B cell (primary cell): ENCODE measurements at regions not wholly inside any gene's neighbourhood (a gene's known extent, or its start where the extent isn't known, plus 50 kb on each side); places are given as distances from the start of the nearest gene placed in this dataset.

Experiments
- ATAC-seq: fragments of 200-7000 bp; cut with Tn5 transposase; one replicate; pipeline ENCODE4 v1.10.0; 2021; ENCODE audit warnings: low read depth, mild to moderate bottlenecking, moderate number of reproducible peaks, moderate library complexity
- CTCF ChIA-PET: fragments of 350-600 bp; sonication (Branson Sonifier 250); formaldehyde crosslinking; loops from one replicate; lab custom pipeline; 2021; ENCODE audit warnings: antibody characterized with exemption, inconsistent platforms; lab: Charles Lee
- POLR2A ChIA-PET: fragments of 350-600 bp; sonication (Branson Sonifier 250); formaldehyde crosslinking; loops from one replicate; lab custom pipeline; 2021; ENCODE audit warnings: antibody characterized with exemption; lab: Charles Lee
- DNase-seq: peaks from one replicate; pipeline ENCODE4 v3.0.0; 2013
- H2AFZ ChIP-seq: 2 replicates; pipeline ENCODE4 v1.6.1; 2012; ENCODE audit warnings: mild to moderate bottlenecking, low read depth, low read length; ENCODE audit not compliant: insufficient read depth, poor library complexity, severe bottlenecking
- H3K27ac ChIP-seq, 2 donors: 1 replicate in 1 of 2; 2 replicates in 1 of 2; pipeline ENCODE4 v1.5.1; 2012 to 2013; ENCODE audit warnings: low read length in 2 of 2, mild to moderate bottlenecking in 2 of 2, moderate library complexity in 1 of 2
- H3K27me3 ChIP-seq, 4 experiments: fragments of 200-600 bp in 1 of 4; sonication (generic) in 1 of 4; replicated peaks in 1 of 4; 1 replicate in 2 of 4; 2 replicates in 2 of 4; pipeline versions ENCODE4 v1.6.1 to v1.7.0; 2013 to 2016; ENCODE audit warnings: low read length in 3 of 4, mild to moderate bottlenecking in 2 of 4, mixed read lengths in 1 of 4, moderate library complexity in 1 of 4; ENCODE audit not compliant: insufficient read depth in 4 of 4, control insufficient read depth in 3 of 4; ENCODE audit errors: control extremely low read depth in 1 of 4
- H3K36me3 ChIP-seq, 2 experiments: replicated peaks in 1 of 2; 1 replicate in 1 of 2; 2 replicates in 1 of 2; pipeline versions ENCODE4 v1.6.1 to v1.7.1; 2013; ENCODE audit warnings: low read length in 1 of 2; ENCODE audit not compliant: insufficient read depth in 2 of 2, control insufficient read depth in 1 of 2; ENCODE audit errors: control extremely low read depth in 1 of 2, extremely low read depth in 1 of 2
- H3K4me1 ChIP-seq, 2 donors: fragments of 200-600 bp in 1 of 2; sonication (generic) in 1 of 2; 1 replicate in 1 of 2; 2 replicates in 1 of 2; pipeline versions ENCODE4 v1.5.1 to v1.6.1; 2013 to 2017; ENCODE audit warnings: low read length in 2 of 2; ENCODE audit not compliant: control insufficient read depth in 2 of 2, insufficient read depth in 2 of 2
- H3K4me2 ChIP-seq: replicated peaks from 2 replicates; pipeline ENCODE3; 2012; ENCODE audit warnings: mild to moderate bottlenecking, low read depth, low read length; ENCODE audit not compliant: poor library complexity, severe bottlenecking
- H3K4me3 ChIP-seq, 5 experiments: fragments of 200-600 bp in 1 of 5; sonication (generic) in 1 of 5; 1 replicate in 3 of 5; 2 replicates in 2 of 5; pipeline versions ENCODE4 v1.5.1 to v1.7.0; 2011 to 2016; ENCODE audit warnings: low read length in 4 of 5, mild to moderate bottlenecking in 4 of 5, low read depth in 2 of 5, control low read depth in 1 of 5, moderate library complexity in 1 of 5; ENCODE audit not compliant: insufficient read depth in 1 of 5; ENCODE audit errors: control extremely low read depth in 1 of 5, extremely low read depth in 1 of 5
- H3K79me2 ChIP-seq: fragments of 200-600 bp; sonication (generic); one replicate; pipeline ENCODE4 v1.6.0; 2016; ENCODE audit warnings: low read length; ENCODE audit not compliant: control insufficient read depth, insufficient read depth
- H3K9ac ChIP-seq: fragments of 200-600 bp; sonication (generic); 2 replicates; pipeline ENCODE4 v1.6.1; 2017; ENCODE audit warnings: mild to moderate bottlenecking, low read length, moderate library complexity
- H3K9me3 ChIP-seq, 3 donors: one replicate each; pipeline versions ENCODE4 v1.6.1 to v1.7.1; 2013; ENCODE audit warnings: low read length in 2 of 3; ENCODE audit not compliant: control insufficient read depth in 2 of 3, insufficient read depth in 1 of 3; ENCODE audit errors: control extremely low read depth in 1 of 3
- H4K20me1 ChIP-seq: 2 replicates; pipeline ENCODE4 v1.6.0; 2012; ENCODE audit warnings: mild to moderate bottlenecking, low read length; ENCODE audit not compliant: insufficient read depth, control insufficient read depth, poor library complexity, severe bottlenecking
- H3K27ac Mint-ChIP-seq: one replicate; pipeline ENCODE4 v1.8.0; 2021; ENCODE audit warnings: mixed read lengths
- H3K27me3 Mint-ChIP-seq: one replicate; pipeline ENCODE4 v1.8.0; 2021; ENCODE audit warnings: mixed read lengths
- H3K4me1 Mint-ChIP-seq: one replicate; pipeline ENCODE4 v1.8.0; 2021; ENCODE audit warnings: mixed read lengths
- H3K4me3 Mint-ChIP-seq: one replicate; pipeline ENCODE4 v1.8.0; 2021; ENCODE audit warnings: mixed read lengths
- H3K9me3 Mint-ChIP-seq: one replicate; pipeline ENCODE4 v1.8.0; 2022; ENCODE audit warnings: mixed read lengths; ENCODE audit not compliant: insufficient read depth
- CTCF ChIP-seq: fragments of 200-600 bp; IDR thresholded peaks from one replicate; pipeline ENCODE4 v1.8.0; 2022; ENCODE audit warnings: antibody characterized with exemption, mild to moderate bottlenecking
- EZH2 ChIP-seq: IDR thresholded peaks from 2 replicates; pipeline ENCODE4 v1.6.1; 2012; ENCODE audit warnings: borderline replicate concordance, low read depth, mild to moderate bottlenecking, moderate library complexity, low read length; ENCODE audit not compliant: insufficient read depth, poor library complexity, severe bottlenecking
- WGBS: methylation state at CpG from one replicate; pipeline ENCODE4 v1.1.5; 2013; ENCODE audit warnings: missing lambda C conversion rate; ENCODE audit not compliant: insufficient coverage; 5-methylcytosine and 5-hydroxymethylcytosine counted together
- intact Hi-C: fragments of 100-400 bp; cut with micrococcal nuclease; formaldehyde crosslinking; loops from one replicate; pipeline ENCODE4 v1.10.0; 2022

GRCh38 chr6:14863902-14864850, 381.7 kb upstream of the JARID2 start:
- intact Hi-C loops: no loop called here
- H3K27me3 Mint-ChIP-seq: no peaks in the 10 kb centered on the region
- H3K9me3 Mint-ChIP-seq: no peaks in the 10 kb centered on the region
- peak overlapping the region; percentile 46 for H3K27ac Mint-ChIP-seq
- DNase-seq (no peak), ATAC-seq (no peak)
- 93% methylated on average over 12 of the region's 14 CpGs for WGBS
- Histone ChIP-seq H3K27ac (no peak overlapping the region), H2AFZ (no peak overlapping the region), H3K27me3 (no peaks in the 10 kb centered on the region), H3K4me2 (no peak overlapping the region), H3K79me2 (no peaks in the 10 kb centered on the region), H3K9ac (no peak overlapping the region), H3K9me3 (no peaks in the 10 kb centered on the region), H3K4me3 (no peak overlapping the region), H4K20me1 (no peaks in the 10 kb centered on the region), H3K36me3 (no peaks in the 10 kb centered on the region), H3K4me1 (peaks cover 13 to 15% of the 10 kb centered on the region in 2 donors)
- TF ChIP-seq EZH2 (no peak), CTCF (no peak)
- no peak overlapping the region for H3K4me3 Mint-ChIP-seq
- POLR2A ChIA-PET: no interaction called here
- CTCF ChIA-PET: no interaction called here
- H3K4me1 Mint-ChIP-seq: peaks cover 26% of the 10 kb centered on the region

- H3K27me3 Mint-ChIP-seq: no peaks in the 10 kb centered on the region
- Histone ChIP-seq H2AFZ (peak overlapping the region; percentile 52), H3K79me2 (no peaks in the 10 kb centered on the region), H3K9ac (peak overlapping the region; percentile 20), H3K4me2 (peak overlapping the region; percentile 60), H3K4me1 (peaks cover 13 to 15% of the 10 kb centered on the region in 2 donors), H3K36me3 (no peaks in the 10 kb centered on the region), H3K4me3 (peak overlapping the region in 1 of 5 experiments; percentile 11), H4K20me1 (no peaks in the 10 kb centered on the region), H3K27me3 (no peaks in the 10 kb centered on the region), H3K27ac (peak overlapping the region; percentile 67 to 76), H3K9me3 (no peaks in the 10 kb centered on the region)
- peak overlapping the region; percentile 38 for H3K4me3 Mint-ChIP-seq
- peaks cover 31% of the 10 kb centered on the region for H3K4me1 Mint-ChIP-seq
- ChIA-PET POLR2A (interaction anchor here (0.7 kb wide), 1 partner anchor 9 kb away, joined by 5 read pairs; no protein-coding TSS in a partner anchor), CTCF (no interaction called here)
- intact Hi-C loops: no loop called here
- peak overlapping the region; percentile 86 for H3K27ac Mint-ChIP-seq
- no peaks in the 10 kb centered on the region for H3K9me3 Mint-ChIP-seq
- peak; percentile 88 for ATAC-seq
- no CpG with 5 or more reads among the region's 5 CpGs for WGBS
- TF ChIP-seq EZH2: no peak
- TF ChIP-seq CTCF: no peak
- DNase-seq: peak; percentile 78
These were observed 380.3 kb upstream of the JARID2 start for GRCh38 chr6:14865531-14866100.
